Testis (tissue), 2 donors: ENCODE measurements at regions not wholly inside any gene's neighbourhood (a gene's known extent, or its start where the extent isn't known, plus 50 kb on each side); places are given as distances from the start of the nearest gene placed in this dataset.

Experiments
- DNase-seq: peaks from one replicate; pipeline ENCODE4 v3.0.0-alpha.2; 2019
- H3K27ac ChIP-seq, 2 donors: fragments of 200-600 bp; sonication (generic); one replicate each; pipeline ENCODE4 v1.5.1; 2019
- H3K27me3 ChIP-seq: fragments of 200-600 bp; sonication (generic); one replicate; pipeline ENCODE4 v1.5.1; 2019
- H3K36me3 ChIP-seq: fragments of 200-600 bp; sonication (generic); one replicate; pipeline ENCODE4 v1.5.1; 2017; ENCODE audit warnings: low read depth; ENCODE audit errors: missing control alignments
- H3K4me1 ChIP-seq: fragments of 200-600 bp; sonication (generic); one replicate; pipeline ENCODE4 v1.5.1; 2019
- H3K4me3 ChIP-seq, 2 donors: fragments of 200-600 bp; sonication (generic); one replicate each; pipeline ENCODE4 v1.5.1; 2017 to 2019
- H3K9me3 ChIP-seq: fragments of 200-600 bp; sonication (generic); one replicate; pipeline ENCODE4 v1.5.1; 2017
- CTCF ChIP-seq, 3 experiments: fragments of 450-650 bp in 2 of 3; fragments of 200-600 bp in 1 of 3; sonication (generic) in 1 of 3; IDR thresholded peaks; one replicate each; pipeline ENCODE4 v1.5.1; 2016 to 2019; ENCODE audit warnings: antibody characterized with exemption in 3 of 3, mild to moderate bottlenecking in 2 of 3, moderate library complexity in 1 of 3
- POLR2A ChIP-seq: fragments of 450-650 bp; IDR thresholded peaks from one replicate; pipeline ENCODE4 v1.6.1; 2017; ENCODE audit warnings: antibody characterized with exemption, mild to moderate bottlenecking, moderate library complexity
- WGBS, 2 donors: methylation state at CpG; one replicate each; pipeline ENCODE4 v1.1.5; 2018; 5-methylcytosine and 5-hydroxymethylcytosine counted together
- intact Hi-C: fragments of 100-400 bp; cut with DNase I; formaldehyde crosslinking; loops from one replicate; pipeline ENCODE4 v1.15.1; 2023; ENCODE audit warnings: low total_unique reads

GRCh38 chr2:183389546-183390080, 265.4 kb downstream of the NUP35 start:
- no peak for TF ChIP-seq CTCF (IDR thresholded peaks at IDR 0.05)
- no peak for TF ChIP-seq POLR2A
- no peak overlapping the region for H3K27ac ChIP-seq
- DNase-seq: no peak
- no peaks in the 10 kb centered on the region for H3K27me3 ChIP-seq
- 81 to 95% methylated on average over 2 of the region's 2 CpGs for WGBS, 2 donors
- no peak overlapping the region for H3K4me3 ChIP-seq
- H3K36me3 ChIP-seq: no peaks in the 10 kb centered on the region
- H3K9me3 ChIP-seq: no peaks in the 10 kb centered on the region
- H3K4me1 ChIP-seq: no peaks in the 10 kb centered on the region
- intact Hi-C loops: no loop called here

GRCh38 chr2:183390109-183390508, 265.9 kb downstream of the NUP35 start:
- H3K36me3 ChIP-seq: no peaks in the 10 kb centered on the region
- no peaks in the 10 kb centered on the region for H3K9me3 ChIP-seq
- H3K27ac ChIP-seq: no peak overlapping the region
- no peaks in the 10 kb centered on the region for H3K4me1 ChIP-seq
- WGBS, 2 donors: 67 to 88% methylated on average over 2 to 4 of the region's 4 CpGs
- no peak for TF ChIP-seq POLR2A
- H3K4me3 ChIP-seq: no peak overlapping the region
- intact Hi-C loops: no loop called here
- no peak for DNase-seq
- H3K27me3 ChIP-seq: no peaks in the 10 kb centered on the region

- no peak for DNase-seq
- TF ChIP-seq CTCF (IDR thresholded peaks at IDR 0.05): no peak
- TF ChIP-seq POLR2A: no peak
- H3K4me3 ChIP-seq: no peak overlapping the region
- no peaks in the 10 kb centered on the region for H3K9me3 ChIP-seq
- intact Hi-C loops: no loop called here
- H3K36me3 ChIP-seq: no peaks in the 10 kb centered on the region
- 86 to 98% methylated on average over 4 to 7 of the region's 7 CpGs for WGBS, 2 donors
- no peaks in the 10 kb centered on the region for H3K27me3 ChIP-seq
- H3K27ac ChIP-seq: no peak overlapping the region
- H3K4me1 ChIP-seq: no peaks in the 10 kb centered on the region
Measured at GRCh38 chr2:183404392-183404791, 280.1 kb downstream of the NUP35 start.

- Histone ChIP-seq H3K36me3 (no peaks in the 10 kb centered on the region), H3K27me3 (no peaks in the 10 kb centered on the region), H3K9me3 (no peaks in the 10 kb centered on the region), H3K4me1 (no peaks in the 10 kb centered on the region), H3K4me3 (no peak overlapping the region), H3K27ac (no peak overlapping the region)
- DNase-seq: no peak
- TF ChIP-seq POLR2A (no peak), CTCF (IDR thresholded peaks at IDR 0.05) (no peak)
- intact Hi-C loops: no loop called here
- WGBS, 2 donors: 0 to 3% methylated on average over 1 of the region's 1 CpG
Measured at GRCh38 chr2:183408562-183408961, 284.3 kb downstream of the NUP35 start.

GRCh38 chr2:183409662-183410061, 285.4 kb downstream of the NUP35 start:
- no peaks in the 10 kb centered on the region for H3K9me3 ChIP-seq
- H3K27me3 ChIP-seq: no peaks in the 10 kb centered on the region
- H3K4me3 ChIP-seq: no peak overlapping the region
- no peak for DNase-seq
- H3K27ac ChIP-seq: no peak overlapping the region
- intact Hi-C loops: no loop called here
- H3K4me1 ChIP-seq: no peaks in the 10 kb centered on the region
- TF ChIP-seq CTCF (IDR thresholded peaks at IDR 0.05): no peak
- TF ChIP-seq POLR2A: no peak
- no peaks in the 10 kb centered on the region for H3K36me3 ChIP-seq
